Neural cell (in vitro differentiated cells): ENCODE measurements at regions not wholly inside any gene's neighbourhood (a gene's known extent, or its start where the extent isn't known, plus 50 kb on each side); places are given as distances from the start of the nearest gene placed in this dataset.

Experiments
- EP300 ChIP-seq: fragments of 450-650 bp; conservative IDR thresholded peaks from 2 replicates; pipeline ENCODE4 v1.6.1; 2014; ENCODE audit warnings: antibody characterized with exemption, mild to moderate bottlenecking, moderate library complexity; ENCODE audit not compliant: poor library complexity, severe bottlenecking
- EZH2 ChIP-seq: fragments of 200-600, 300-800 bp; shearing (Covaris generic), sonication (generic); IDR thresholded peaks from 2 replicates; pipeline ENCODE4 v1.6.1; 2014; ENCODE audit warnings: antibody characterized with exemption, low read length, borderline replicate concordance, mild to moderate bottlenecking; ENCODE audit not compliant: insufficient read depth, poor library complexity, severe bottlenecking
- MXI1 ChIP-seq: fragments of 450-650 bp; conservative IDR thresholded peaks from 2 replicates; pipeline ENCODE4 v1.6.1; 2014; ENCODE audit warnings: antibody characterized with exemption, mild to moderate bottlenecking; ENCODE audit not compliant: poor library complexity, severe bottlenecking
- POLR2AphosphoS5 ChIP-seq: IDR thresholded peaks from 2 replicates; pipeline ENCODE4 v1.6.1; 2012
- RAD21 ChIP-seq: fragments of 450-650 bp; conservative IDR thresholded peaks from 2 replicates; pipeline ENCODE4 v1.6.1; 2014; ENCODE audit warnings: antibody characterized with exemption, mild to moderate bottlenecking, moderate library complexity
- REST ChIP-seq: IDR thresholded peaks from 2 replicates; pipeline ENCODE4 v1.6.1; 2012; ENCODE audit warnings: borderline replicate concordance
- SMC3 ChIP-seq: fragments of 450-650 bp; conservative IDR thresholded peaks from 2 replicates; pipeline ENCODE4 v1.6.1; 2014; ENCODE audit warnings: antibody characterized with exemption, mild to moderate bottlenecking, moderate library complexity; ENCODE audit not compliant: poor library complexity
- TAF1 ChIP-seq: IDR thresholded peaks from 2 replicates; pipeline ENCODE4 v1.6.1; 2012; ENCODE audit warnings: low read depth
- TF ChIP-seq, protein P1 (sequence below): fragments of 450-650 bp; IDR thresholded peaks from 2 replicates; pipeline ENCODE4 v1.5.1; 2014; ENCODE audit warnings: antibody characterized with exemption, mild to moderate bottlenecking, moderate library complexity; ENCODE audit not compliant: poor library complexity, severe bottlenecking

DNA sequence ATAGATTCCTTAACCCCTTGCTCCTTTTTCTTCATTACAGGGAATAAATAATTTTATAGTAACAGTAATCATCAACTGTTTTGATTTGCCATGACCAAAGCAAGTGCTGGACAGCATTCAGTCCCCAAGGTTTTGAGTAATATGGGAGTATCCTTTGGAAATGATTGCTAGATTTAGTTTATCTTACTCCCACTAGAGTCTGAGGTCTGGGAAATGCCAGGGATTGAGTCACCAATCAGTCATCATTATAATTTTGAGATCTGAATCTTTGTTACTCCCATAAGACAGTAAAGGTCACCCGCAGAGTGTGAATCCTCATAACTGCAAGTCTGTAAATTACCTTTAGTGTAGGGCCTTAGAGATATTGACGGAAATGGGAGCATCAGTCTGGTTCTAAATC lies 133.7 kb upstream of the SEMA3E start:
- TF ChIP-seq, protein P1, sequence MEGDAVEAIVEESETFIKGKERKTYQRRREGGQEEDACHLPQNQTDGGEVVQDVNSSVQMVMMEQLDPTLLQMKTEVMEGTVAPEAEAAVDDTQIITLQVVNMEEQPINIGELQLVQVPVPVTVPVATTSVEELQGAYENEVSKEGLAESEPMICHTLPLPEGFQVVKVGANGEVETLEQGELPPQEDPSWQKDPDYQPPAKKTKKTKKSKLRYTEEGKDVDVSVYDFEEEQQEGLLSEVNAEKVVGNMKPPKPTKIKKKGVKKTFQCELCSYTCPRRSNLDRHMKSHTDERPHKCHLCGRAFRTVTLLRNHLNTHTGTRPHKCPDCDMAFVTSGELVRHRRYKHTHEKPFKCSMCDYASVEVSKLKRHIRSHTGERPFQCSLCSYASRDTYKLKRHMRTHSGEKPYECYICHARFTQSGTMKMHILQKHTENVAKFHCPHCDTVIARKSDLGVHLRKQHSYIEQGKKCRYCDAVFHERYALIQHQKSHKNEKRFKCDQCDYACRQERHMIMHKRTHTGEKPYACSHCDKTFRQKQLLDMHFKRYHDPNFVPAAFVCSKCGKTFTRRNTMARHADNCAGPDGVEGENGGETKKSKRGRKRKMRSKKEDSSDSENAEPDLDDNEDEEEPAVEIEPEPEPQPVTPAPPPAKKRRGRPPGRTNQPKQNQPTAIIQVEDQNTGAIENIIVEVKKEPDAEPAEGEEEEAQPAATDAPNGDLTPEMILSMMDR = no peak
- TF ChIP-seq RAD21 = no peak
- no peak for TF ChIP-seq EP300
- no peak for TF ChIP-seq TAF1
- TF ChIP-seq POLR2AphosphoS5 = no peak
- no peak for TF ChIP-seq MXI1
- TF ChIP-seq EZH2 = no peak
- TF ChIP-seq SMC3 = no peak
- no peak for TF ChIP-seq REST
